ENCODE measurements at regions not wholly inside any gene's neighbourhood (a gene's known extent, or its start where the extent isn't known, plus 50 kb on each side); places are given as distances from the start of the nearest gene placed in this dataset.

GRCh38 chr9:21672761-21673160, 129.7 kb upstream of the MTAP start:
- DNase-seq: no peak

DNA sequence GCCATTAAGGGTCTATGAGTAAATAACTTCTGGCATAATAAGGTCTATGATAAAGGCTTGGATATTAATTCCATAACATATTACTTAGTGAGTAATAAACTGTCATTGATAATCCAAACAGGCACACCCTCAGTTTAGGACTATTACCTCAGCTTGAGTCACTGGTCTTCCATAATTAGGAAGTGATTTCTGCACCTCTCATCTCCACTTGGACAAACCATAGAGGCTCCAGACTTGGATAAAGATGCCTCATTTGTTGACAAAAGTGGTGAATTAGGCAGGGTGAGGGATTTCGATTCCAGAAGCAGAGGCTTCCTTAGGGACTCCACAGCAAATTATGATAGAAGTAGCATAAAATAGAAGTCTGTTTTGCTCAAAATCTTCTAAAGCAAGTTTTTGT, 127.5 kb upstream of the MTAP start:
- DNase-seq: no peak

GRCh38 chr9:21677387-21677786, 125.0 kb upstream of the MTAP start:
- no peak for DNase-seq

GRCh38 chr9:21677834-21678233, 124.6 kb upstream of the MTAP start:
- no peak for DNase-seq

DNA sequence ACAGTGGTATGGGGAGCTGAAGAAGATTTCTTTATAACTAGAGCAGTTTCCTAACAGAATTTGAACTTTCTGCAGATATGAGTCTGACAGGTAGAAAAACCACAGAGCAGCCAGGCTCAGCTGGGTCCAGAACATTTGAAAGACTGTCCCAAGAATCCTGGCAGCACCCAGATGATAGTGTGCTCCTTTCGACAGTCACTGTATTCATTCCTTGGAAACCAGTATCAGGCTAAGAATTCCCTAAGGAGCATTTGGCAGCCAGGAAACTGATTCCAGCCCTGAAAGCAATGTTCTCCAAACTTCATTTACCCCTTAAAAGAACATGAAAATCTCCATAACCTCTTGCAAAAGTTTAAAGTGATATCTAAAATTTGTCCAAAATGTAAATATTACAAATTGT, 123.0 kb upstream of the MTAP start:
- DNase-seq: no peak

DNA sequence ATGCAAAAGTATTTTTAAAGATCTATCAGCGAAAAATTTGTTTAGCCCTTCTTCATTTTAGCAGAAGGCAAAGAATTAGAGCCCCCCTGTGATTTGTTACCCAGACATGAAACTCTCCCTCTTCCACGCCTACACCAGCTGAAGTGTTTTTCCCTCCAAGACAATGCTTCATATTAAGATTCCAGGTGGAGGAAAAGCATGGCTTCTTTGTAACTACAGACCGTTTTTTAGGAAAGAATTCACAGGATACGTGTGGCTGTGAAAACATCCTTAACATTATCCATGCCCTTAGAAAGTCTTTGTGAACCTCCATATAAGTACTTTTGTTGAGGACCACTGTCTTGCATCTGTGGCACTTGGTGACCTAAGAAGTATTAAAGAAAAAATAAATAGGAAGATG, 121.8 kb upstream of the MTAP start:
- no peak for DNase-seq

- DNase-seq: no peak
These were observed 120.8 kb upstream of the MTAP start for GRCh38 chr9:21681641-21682040.

DNA sequence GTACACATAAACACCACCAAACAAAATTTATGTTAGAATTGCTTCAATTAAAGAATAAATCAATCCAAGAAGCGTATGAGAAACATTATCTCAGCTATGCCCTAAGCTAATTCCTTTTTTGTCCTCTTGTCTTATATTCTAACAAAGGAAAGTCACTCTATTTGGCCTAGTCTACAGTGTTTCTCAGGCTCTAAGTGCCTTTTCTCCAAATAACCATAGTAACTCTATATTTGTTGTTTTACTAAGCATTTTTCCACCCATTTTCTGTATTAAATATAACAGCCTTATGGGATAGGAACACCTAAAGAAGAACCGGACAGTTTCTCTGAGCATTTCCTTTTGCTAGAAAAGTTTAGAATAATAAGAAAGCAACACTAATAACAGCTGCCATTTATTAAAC, 120.1 kb upstream of the MTAP start:
- DNase-seq: no peak

DNA sequence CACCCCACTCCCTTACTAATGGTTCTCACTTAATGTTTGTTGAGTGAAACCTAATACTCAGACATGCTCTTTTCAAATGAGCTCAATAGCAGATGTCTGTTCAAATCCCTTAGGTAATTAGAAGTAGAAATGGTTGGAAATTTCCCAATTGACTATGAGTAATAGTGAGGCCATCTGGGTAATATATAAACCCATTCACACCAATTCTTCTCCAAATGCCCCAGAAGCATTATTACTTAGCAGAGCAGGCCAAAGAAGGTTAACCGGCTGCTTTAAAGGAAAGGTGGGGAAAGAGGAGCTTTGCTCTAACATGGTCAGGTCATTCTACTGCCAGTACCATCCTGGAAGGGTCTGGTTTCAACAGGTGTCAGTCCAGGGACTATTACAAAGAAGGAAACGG, 119.5 kb upstream of the MTAP start:
- no peak for DNase-seq

DNA sequence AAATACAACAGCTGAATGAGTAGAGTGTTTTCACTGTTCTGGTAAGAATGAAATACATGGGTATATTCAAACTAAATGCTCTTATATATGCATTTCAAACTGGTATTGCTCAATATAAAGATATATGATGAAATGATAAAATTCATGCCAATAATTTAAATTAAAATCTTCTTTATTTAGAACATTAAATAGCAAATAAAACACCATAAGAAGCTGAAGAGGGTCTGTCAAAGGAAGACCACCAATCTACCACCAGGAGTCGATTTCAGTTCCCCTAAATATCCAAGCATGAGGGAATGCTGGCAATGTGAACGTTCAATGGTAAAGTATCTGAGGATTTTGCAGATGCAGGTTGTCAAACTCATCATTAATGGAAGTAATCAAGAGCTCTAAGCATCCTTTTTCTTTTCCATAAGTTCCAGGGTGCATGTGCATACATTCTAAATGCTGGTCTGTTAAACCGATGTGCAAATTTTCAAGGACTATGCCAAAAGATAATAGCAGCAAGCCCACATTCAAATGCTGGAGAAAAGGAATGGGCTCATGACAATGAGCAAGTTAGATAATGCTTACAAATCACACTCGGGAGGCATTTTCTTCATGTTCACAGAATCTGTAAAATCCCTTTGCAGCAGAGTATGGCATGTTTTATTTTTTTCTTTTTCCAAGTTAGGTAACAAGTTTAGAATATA, 118.8 kb upstream of the MTAP start:
- DNase-seq: no peak

DNA sequence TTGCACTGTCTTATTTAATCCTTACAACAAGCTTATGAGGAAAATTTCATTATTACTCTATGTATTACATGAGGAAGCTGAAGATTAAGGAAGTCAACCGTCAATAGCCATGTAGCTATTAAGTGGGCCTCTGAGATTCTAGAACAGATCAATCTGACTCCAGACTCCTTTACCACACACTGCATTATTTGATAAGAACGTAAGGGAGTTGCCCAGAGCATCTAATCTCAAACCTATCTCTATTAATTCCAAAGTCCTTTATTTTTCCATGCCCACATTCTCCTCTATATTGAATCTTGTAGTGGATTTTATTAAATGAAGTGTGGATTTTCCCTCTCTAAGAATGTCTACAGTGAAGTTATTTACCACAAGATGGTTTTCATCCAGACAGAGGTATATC, 118.2 kb upstream of the MTAP start:
- DNase-seq: no peak

- no peak for DNase-seq
These were observed 117.5 kb upstream of the MTAP start for GRCh38 chr9:21684831-21685362.

- no peak for DNase-seq
These were observed 116.9 kb upstream of the MTAP start for GRCh38 chr9:21685502-21685901.

GRCh38 chr9:21686738-21687137, 115.7 kb upstream of the MTAP start:
- no peak for DNase-seq

DNA sequence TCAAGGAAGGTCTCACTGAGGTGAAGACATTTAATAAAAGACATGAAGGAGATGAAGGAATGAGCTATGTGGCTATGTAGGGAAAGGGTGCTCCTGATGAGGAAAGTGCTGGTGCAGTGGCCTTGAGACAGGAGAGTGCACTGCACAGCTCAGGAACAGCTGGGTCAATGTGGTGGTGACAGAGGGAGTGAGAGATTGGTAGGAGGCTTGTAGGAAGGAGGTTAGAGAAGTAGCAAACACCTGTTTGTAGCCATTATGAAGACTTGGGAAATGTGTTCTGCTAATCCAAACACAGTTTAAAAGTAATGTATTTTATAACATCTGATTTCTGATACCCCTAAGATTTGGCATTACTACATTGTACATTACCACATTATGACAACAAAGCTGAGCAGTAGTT, 115.1 kb upstream of the MTAP start:
- no peak for DNase-seq

- DNase-seq: no peak
These were observed 114.0 kb upstream of the MTAP start for GRCh38 chr9:21688108-21689102.

DNA sequence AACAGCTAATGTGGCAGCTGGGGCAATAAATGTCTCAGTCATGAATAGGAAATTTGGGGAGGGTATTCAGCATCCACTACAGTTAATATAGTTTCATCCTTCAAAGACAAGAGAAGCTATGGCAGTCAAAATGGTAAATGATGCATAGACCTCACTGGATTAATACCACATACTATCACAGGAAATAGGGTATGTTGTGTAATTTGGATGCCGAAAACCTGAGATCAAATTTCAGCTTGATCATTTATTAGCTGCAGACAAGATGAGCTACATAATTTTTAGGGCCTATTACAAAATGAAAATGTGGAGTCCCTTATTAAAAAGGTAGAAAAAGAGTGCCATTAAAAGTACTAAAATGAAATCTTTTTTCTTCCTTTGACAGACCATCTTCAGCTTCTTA, 112.6 kb upstream of the MTAP start:
- no peak for DNase-seq

GRCh38 chr9:21690561-21690960, 111.9 kb upstream of the MTAP start:
- DNase-seq: no peak

- DNase-seq: no peak
These were observed 110.0 kb upstream of the MTAP start for GRCh38 chr9:21692390-21692789.

GRCh38 chr9:21694424-21694823, 108.0 kb upstream of the MTAP start:
- DNase-seq: no peak

DNA sequence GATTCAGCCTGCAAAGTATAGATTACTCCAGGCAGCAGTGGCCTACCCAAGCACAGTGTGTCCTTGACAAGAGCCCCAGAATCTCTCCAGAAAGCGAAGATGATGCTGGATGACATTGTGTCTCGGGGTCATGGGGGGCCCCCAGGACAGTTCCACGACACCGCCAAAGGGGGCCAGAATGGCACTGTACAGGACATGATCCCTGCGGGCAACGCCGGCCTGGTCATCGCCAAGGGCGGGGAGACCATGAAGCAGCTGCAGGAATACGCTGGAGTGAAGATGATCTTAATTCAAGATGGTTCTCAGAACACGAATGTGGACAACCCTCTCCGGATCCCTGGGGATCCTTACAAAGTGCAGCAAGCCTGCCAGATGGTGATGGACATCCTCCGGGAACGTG, 107.0 kb upstream of the MTAP start:
- no peak for DNase-seq

DNA sequence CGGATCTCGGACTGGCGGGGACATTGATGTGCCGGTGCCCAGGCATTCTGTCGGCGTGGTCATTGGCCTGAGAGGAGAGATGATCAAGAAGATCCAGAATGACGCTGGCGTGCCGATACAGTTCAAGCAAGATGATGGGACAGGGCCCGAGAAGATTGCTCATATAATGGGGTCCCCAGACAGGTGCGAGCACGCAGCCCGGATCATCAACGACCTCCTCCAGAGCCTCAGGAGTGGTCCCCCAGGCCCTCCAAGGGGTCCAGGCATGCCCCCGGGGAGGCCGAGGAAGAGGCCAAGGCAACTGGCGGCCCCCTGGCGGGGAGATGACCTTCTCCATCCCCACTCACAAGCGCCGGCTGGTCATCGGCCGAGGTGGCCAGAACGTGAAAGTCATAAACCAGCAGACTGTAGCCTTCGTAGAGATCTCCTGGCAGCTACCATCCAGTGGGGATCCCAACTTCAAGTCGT, 106.5 kb upstream of the MTAP start:
- no peak for DNase-seq

GRCh38 chr9:21696411-21696871, 106.0 kb upstream of the MTAP start:
- DNase-seq: no peak

- no peak for DNase-seq
These were observed 94.2 kb upstream of the MTAP start for GRCh38 chr9:21708260-21708711.

Data from right forelimb (tissue), 1 donor.